Stimulated activated CD4-positive, alpha-beta T cell treated with anti-CD3 and anti-CD28 coated beads, Interleukin-1b, Interleukin-23, amount 100 ng/mL, for 24 hours (primary cell): ENCODE measurements at regions not wholly inside any gene's neighbourhood (a gene's known extent, or its start where the extent isn't known, plus 50 kb on each side); places are given as distances from the start of the nearest gene placed in this dataset.

ENCODE experiments used
- DNase-seq, 4 experiments: peaks; one replicate each; pipeline ENCODE4 v3.0.0-alpha.2; 2020; ENCODE audit warnings: low read depth in 4 of 4, low spot score in 1 of 4

DNA sequence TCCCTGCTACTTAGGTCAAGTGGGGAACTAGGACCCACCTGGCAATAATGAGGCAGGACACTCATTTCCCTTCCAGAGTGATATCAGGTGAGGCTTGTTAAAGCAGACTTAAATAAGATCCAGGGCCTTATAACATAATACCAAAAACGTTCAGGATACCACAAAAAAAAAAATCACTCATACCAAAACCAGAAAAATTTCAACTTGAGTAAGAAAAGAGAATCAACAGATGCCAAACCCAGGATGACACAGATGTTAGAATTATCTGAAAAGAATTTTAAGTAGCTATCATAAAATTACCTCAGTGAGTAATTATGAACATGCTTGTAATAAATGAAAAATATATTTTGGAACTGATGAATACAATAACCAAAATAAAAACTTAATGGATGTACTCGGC is 255.6 kb upstream of the OSR1 start:
- no peak for DNase-seq

DNA sequence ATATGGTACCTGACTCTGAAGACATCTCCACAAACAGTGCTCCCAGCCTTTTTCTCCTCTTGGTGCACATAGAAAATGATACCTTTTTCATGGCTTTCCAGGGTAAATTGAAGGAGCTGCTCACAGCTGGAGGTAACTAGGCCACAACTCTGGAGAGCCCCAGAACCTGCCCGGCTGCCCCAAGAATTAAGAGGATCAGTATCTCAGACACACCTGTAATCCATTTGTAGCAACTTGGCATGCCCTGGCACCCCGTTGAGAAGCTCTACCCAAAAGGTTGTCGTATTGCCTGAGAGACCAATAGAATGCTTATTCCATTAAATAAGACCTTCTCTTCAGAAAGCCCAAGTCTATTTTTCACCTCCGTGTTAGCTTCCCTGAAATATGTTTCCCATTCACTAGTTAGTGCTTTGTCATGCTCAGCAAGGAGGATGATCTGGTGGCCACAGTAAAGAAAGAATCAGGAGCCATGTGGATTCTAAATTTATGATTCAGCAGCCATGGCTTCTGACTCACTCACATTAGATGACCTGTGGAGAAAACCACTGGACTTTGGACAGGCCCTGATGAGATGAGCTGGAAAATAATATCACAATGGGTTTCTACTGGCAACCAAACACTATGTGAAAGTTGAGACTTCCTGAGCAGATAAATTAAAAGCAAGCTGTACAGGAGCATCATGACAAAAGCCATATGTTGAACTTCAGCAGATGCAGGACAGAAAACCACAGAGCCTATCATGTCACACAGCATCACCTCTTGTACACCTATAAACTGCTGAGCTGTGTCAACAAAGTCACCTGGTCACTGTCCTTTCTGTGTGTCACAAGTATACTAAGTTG is 253.3 kb upstream of the OSR1 start:
- no peak for DNase-seq

DNA sequence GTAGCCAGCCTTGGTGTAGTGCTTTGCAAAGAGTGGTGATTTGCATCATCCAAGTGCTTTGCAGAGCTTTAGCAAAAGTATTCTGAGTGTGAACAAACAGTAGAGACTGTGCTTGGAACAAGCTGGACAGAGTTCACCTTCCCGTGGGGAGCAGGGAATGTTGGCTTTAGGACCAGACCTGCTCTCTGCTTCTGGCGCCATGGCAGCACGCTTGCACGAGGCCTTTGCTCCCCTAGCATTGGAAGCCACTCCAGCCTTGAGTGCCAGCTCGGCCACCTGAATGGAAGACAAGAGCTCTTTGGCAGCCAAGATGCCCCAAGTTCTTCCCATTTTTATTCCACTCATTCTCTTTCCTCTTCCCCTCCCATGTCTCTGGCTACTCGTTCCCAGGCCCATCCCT is 250.8 kb upstream of the OSR1 start:
- DNase-seq, result no peak

DNA sequence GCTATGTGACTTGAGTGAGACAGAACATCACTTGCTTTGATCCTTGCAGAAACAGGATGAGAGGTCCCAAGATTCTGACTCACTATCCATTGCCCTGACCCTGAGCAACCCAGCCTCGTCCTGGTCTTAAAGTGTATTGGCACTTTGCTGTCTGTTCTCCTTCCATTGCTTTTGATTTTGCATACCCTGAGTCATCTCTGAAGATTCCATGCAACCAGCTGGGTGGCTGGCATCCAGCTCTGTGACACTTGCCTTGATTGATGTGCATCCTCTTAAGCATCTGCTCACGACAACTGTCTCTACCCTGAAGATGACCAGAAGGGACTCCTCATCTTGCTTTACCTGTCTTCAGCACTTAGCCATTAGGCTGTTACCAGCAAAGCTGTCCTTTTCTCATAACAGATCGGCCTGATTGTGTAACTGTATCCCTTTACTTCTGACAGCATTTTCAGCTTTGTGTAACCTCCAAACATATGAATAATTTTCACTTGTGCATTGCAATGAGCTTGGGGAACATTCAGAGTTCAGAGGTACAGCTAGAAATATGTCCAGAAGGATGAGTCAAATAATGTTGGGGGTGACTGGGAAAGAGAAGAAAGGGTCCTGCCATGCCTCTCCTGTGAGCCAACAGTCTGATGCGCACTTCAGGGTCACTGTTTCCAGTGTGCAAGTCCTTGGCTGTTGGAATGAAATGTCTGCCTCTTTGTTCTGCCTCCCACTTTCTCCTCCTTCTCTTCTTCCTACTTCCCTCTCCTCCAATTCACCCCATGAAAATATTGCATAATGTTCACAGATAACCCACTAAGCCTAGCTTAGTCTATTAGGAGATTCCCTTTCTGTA is 249.7 kb upstream of the OSR1 start:
- DNase-seq, result no peak

DNA sequence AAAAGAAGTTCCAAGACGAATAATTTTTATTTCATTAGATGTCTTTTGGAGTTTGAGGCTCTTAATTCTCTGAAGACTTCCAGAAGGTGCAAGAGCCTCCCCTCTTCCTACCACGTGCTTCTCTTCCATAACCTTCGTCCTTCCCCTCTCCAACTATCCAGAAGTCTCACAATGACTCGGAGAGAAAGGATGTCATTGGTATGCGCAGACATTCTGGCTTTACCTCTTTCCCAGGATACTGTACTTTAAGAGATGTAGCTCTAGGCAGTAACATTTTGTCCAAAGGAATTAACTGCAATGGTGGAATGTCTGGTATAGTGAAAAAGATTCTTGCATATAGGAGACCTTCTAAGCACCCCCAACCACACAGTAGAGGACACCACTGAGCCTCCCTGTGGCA is 249.0 kb upstream of the OSR1 start:
- DNase-seq, result no peak

DNA sequence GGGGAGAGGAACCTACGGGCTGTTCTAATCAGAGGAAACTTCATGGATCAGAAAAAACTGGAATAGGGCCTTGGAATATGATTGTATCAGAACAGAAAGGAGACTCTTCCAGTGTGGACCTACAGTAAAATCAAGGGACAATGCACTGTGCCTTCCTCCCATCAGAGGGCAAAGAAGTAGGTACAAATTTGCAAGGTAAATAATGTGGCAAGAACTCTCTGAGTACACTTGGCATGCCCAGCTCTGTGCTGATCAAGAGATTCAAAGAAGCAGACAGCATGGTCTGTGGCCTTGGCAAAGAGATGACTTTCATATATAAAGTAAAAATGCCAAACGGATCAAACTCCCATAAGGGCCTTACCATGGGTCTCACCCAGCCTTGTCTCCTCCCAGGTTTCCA is 242.6 kb upstream of the OSR1 start:
- no peak for DNase-seq

DNA sequence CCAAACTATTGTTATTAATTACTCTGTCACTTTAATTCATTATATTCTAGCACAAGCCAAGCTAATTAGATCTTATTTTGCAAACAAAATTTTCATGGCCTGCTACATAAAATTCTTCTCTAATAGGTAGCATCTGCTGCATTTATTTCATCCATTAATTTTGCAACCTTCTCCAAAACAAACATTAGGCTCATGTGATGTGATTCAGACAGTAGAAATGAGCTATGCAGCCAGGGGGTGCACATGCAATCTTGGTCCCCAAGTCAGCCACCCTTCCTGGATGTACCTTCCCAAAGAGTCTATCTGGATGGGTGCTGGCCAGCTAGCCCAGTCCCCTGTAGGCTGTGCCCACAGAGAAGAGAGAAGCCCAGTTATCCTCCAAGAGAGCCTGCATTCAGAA is 242.1 kb upstream of the OSR1 start:
- no peak for DNase-seq

DNA sequence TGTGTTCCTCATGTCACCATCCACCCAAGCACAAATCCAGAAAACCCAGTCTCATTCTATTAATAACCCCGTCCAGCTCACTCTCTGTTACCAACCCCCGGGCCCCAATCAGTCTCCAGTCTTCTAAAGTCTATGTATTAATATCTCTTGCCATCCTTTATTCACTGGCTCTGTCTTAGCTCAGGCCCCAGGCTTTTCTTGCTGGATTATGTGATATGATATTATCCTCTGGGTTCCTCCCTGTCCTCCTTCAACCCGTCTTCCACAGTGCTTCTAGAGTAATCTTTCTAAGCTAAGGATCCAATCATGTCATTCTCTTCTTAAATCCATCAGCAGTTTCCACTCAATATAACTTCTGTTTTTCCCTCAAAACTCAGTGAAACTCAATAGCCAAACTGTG is 240.5 kb upstream of the OSR1 start:
- no peak for DNase-seq

DNA sequence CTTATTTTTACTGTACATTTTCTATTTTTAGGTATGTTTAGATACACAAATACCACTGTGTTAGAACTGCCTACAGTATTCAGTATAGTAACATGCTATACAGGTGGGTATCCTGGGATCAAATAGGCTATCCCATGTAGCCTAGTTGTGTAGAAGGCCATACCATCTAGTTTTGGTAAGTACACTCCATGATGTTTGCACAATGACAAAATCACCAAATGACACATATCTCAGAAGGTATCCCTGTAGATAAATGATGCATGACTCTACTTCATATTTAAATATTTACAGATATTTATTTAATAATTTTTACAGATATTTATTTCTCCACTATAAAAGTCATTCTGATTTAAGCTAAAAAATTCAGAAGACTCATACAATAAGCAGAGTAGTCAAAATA is 233.8 kb upstream of the OSR1 start:
- no peak for DNase-seq

DNA sequence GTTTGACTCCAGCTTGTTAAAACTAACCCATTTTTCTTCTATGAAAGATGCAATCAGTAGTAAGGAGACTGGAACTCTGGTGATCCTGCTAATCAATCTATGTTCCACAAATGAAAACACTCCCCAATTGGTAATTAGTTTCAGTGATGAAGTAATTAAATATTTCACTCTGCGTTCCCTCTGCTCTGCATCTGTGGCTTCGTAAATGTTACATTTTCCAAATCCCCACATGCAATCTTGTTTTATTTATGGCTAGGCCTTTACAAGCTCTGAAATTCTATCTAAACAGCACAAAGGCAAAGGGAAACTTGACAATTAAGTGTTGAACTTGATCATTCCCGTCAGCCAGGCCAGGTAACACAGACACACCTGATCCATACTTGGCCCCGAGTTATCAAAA is 231.4 kb upstream of the OSR1 start:
- no peak for DNase-seq

DNA sequence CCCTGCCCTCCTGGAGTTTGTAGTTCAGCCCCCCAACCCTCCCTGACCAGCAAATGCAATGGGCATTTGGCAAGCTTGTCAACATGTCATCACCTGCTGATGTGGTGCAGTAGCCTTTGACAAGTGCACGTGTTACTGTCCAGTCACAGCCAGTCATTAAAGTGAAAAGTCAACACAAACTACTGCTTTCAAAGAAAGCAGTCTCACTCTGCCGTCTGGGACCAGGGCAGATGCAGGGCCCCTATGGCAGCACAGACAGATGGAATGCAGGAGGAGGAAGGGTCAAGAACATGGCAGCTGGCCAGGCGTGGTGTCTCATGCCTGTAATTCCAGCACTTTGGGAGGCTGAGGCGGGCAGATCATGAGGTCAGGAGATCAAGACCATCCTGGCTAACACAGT is 222.4 kb upstream of the OSR1 start:
- no peak for DNase-seq

DNA sequence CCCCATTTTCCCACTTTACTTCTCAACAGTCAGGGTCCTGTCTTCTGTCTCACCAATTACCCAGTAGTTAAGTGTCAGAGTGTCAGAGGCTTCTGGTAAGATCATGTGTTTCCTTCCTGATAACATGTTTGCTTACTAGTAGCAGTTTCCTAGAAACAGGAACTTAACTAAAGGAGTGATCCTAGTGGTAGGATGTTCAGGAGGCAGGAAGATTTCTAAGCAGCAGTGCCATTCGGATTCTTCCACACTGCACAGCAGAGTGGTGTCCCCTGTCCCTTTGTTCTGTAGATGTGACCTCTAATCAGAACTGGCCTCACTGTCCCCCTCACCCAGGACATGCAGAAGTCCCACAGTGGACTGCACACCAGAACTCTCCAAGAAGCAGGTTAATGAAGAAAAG is 221.8 kb upstream of the OSR1 start:
- no peak for DNase-seq

DNA sequence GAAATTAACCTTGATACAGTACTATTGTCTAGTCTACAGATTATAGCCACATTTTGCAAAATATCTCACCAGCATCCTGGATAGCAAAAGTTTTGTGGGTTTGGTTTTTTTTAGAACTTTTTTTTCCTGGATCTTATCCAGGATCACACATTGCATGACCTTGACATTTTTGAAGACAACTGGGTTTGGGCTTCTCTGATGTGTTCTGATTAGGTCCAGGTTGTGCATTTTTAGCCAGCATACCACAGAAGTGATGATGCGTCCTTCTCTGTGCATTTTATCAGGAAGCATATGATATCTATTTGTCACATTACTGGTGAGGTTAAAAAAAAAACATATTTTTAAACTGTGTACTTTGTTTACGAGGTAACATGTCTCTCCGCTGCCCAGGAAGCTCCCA is 221.0 kb upstream of the OSR1 start:
- no peak for DNase-seq

DNA sequence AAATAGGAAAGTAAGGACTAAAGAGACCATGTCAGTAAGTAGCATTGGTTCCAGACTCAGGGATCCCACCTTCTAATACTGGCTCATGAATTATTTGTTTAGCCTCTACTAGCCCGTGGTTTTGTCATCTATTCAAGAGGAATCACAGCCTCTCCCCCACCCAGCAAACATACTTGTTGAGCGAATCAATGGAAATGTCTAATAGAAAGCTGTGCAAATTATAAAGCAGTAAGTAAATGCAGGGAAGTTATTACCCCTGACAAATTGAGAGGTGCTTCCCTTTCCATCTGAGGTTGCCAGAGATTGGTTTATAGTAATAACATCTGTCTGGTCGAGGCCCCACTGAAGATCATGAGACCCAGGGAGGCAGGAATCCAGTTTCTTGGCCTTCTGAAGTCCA is 219.3 kb upstream of the OSR1 start:
- no peak for DNase-seq

DNA sequence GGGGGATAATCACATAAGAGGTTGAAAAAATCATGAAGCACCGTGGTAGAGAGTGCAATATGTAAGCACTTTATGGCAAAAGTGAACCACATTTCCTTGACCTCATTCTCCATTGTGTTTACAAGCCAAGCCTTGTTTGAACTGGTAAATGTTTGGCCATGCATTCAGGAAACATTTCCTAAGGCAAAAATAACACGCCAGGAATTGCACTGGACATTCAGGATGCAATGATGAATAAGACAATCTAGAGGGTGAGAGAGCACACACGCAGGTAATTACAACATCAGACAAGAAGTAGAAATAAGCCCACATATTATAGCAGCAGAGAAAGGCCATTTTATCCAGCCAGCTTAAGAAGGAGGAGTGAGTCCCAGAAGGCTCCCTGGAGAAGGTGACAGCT is 218.0 kb upstream of the OSR1 start:
- no peak for DNase-seq

DNA sequence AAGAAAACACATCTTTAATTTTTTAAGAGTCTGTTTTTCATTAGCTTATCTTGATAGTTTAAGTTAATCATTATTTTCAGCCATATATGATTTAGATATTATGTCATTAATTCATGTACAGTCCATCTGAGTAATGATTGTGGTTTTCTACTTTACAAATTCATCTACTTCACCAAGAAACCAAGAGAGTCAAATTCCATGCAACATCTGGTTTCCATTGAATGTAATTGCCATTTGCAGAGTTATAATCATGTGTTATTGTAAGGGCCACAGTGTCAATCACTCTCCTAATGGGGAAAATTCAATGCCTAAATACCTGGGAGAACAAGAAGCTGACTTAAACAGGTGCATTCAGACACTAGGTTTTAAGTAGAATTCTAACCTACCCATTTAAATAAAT is 217.2 kb upstream of the OSR1 start:
- DNase-seq, result no peak

DNA sequence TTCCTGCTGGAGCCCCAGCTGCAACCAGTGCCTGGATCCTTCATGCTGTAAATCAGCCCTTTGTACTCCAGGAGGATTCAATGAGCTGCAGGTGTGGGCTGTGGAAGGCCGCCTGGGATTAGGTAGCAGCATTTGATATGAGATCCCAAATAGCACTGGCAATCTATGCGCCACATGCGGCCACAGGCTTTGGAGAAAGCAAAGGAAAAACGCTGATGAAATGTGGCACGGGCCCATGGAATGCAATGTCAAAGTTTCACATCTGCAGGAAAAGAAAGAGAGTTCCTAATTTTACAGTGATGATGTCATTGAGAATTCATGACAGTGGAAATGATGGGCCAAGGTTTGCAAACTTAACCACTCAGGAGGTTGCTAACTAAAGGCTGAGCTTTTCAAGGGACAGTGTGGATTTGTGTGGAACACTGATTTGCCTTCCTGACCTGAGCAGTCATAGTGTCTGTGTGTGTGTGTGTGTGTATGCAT is 216.4 kb upstream of the OSR1 start:
- DNase-seq, result no peak

DNA sequence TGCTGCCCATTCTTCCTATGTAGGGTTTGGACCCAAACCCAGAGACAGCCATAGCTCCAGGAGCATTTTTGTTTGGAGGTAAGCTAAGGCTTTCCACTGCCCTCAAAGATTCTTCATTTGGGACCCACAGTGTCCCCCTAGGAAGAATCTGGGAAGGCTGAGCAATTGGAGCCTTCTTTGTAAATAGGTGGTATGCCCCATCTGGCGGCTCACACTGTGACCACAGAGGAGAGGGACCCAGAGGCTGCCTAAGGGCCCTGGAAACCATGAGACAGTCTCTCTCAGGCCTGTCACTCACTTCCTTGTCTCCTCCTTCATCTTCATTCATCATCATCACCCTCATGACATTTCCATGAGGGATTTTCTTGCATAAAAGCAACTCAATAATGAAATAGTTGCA is 215.4 kb upstream of the OSR1 start:
- DNase-seq, result no peak

DNA sequence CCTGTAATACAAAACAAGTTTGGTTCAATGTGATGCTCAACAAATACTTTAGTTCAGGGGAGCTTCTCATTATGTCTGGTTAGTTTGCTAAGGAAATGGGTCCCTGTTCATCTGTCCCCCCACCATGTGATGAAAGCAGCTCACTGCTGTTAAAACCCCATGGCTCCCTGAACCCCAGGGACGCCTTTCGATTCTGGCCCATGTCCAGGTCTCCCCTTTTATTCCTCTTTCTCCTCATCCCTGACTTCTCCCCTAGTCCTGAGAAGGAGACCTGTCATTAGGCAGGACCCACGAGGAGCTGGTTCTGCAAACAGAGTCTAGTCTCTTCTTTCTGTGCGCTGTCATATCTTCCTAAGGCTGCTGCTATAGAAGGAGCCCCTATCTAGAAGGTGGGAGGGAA is 213.3 kb upstream of the OSR1 start:
- no peak for DNase-seq

DNA sequence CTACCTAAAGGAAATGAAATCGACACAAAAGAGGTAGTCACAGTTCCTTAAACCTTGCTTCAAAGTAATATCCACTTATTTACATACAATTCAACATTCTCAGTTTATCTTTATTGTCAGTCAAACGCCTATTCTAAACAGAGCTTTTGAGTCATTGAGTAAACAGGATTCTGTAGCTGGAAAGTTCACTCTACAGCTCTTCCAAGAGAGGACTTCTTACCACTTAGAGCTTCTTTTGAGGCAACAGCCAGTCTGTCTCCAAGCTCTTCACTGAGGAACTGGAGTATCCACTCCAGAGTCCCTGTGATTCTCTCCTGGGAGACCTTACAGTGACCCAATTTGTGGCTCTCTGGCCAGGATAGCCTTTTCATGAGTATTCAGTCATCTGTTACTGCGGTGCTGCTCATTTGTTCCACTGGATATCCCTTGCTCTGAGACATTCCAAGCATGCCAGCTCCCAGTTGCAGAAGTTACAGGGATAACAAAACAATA is 210.9 kb upstream of the OSR1 start:
- no peak for DNase-seq

DNA sequence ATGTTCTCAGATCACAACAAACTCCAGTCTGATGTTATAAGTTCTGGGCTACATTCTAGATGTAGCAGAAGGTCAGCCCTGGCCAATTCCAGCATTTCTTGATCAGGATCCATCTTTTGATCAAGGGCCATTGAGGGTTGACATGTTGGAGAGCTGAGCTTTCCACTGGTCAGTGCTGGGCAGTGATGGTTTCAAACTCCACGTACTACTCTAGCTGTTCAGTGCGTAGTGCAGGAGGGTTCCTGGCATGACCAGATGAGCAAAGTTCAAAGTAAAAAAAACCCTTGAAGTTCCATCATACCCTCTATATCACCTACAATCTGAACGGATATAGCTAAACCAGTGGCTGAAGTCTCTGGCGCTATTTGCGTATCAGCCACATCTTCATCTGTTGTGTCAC is 210.4 kb upstream of the OSR1 start:
- no peak for DNase-seq

DNA sequence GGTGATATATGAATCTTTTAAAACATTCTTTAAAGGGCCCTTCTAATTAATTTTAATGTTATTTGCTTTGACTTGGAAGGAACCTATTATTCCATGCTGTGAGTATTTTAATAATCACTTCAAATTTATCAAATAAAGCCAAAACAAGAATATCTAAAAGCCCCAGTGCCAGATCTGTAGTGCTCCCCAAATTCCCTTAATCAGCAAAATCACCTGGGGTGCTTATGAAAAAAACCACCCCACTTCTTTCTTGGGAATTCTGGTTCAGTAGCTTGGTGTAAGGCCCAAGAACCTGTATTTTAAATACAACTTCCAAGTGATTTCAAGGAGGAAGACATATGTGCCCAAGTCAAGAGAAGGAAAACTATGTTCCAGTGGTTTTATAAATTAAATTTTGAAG is 202.4 kb upstream of the OSR1 start:
- DNase-seq, result no peak
